ENCODE measurements at regions not wholly inside any gene's neighbourhood (a gene's known extent, or its start where the extent isn't known, plus 50 kb on each side); places are given as distances from the start of the nearest gene placed in this dataset.

GRCh38 chr20:24863356-24863755 is 85.7 kb upstream of the CST7 start:
- TF ChIP-seq EZH2 (IDR thresholded peaks at IDR 0.05) (no peak), POLR2AphosphoS5 (IDR thresholded peaks at IDR 0.05; ENCODE audit: borderline replicate concordance, low read depth, low read length) (no peak), FOXP2 (optimal IDR thresholded peaks at IDR 0.05; ENCODE audit: control extremely low read depth, extremely low read length, insufficient read depth) (no peak)

All from SK-N-MC (cell line).